SK-N-SH treated with all-trans-retinoic acid at 6 μM for 48 hours (cell line): ENCODE measurements at regions not wholly inside any gene's neighbourhood (a gene's known extent, or its start where the extent isn't known, plus 50 kb on each side); places are given as distances from the start of the nearest gene placed in this dataset.

Experiments used
- ARNTL ChIP-seq: fragments of 450-650 bp; formaldehyde crosslinking; IDR thresholded peaks from 2 replicates; pipeline ENCODE4 v1.5.0; 2020; ENCODE audit warnings: low read depth, mild to moderate bottlenecking, moderate library complexity, borderline replicate concordance
- BACH2 ChIP-seq: fragments of 250-450 bp; sonication (Bioruptor Pico); IDR thresholded peaks from 2 replicates; pipeline ENCODE4 v1.9.0; 2021; ENCODE audit warnings: mild to moderate bottlenecking, borderline replicate concordance
- CSRNP3 ChIP-seq: fragments of 250-450 bp; sonication (Bioruptor Pico); IDR thresholded peaks from 2 replicates; pipeline ENCODE4 v1.5.1; 2021; ENCODE audit warnings: mild to moderate bottlenecking, moderate library complexity
- GLIS3 ChIP-seq: fragments of 250-450 bp; sonication (Bioruptor Pico); IDR thresholded peaks from 2 replicates; pipeline ENCODE4 v1.5.0; 2020; ENCODE audit warnings: mild to moderate bottlenecking, moderate library complexity
- PPARA ChIP-seq: fragments of 250-450 bp; sonication (Bioruptor Pico); IDR thresholded peaks from 2 replicates; pipeline ENCODE4 v1.5.0; 2020; ENCODE audit warnings: mild to moderate bottlenecking, borderline replicate concordance
- SNAI2 ChIP-seq: fragments of 250-450 bp; sonication (Bioruptor Pico); IDR thresholded peaks from 2 replicates; pipeline ENCODE4 v1.5.0; 2020; ENCODE audit warnings: mild to moderate bottlenecking, moderate library complexity
- TCF4 ChIP-seq: fragments of 250-450 bp; sonication (Bioruptor Pico); IDR thresholded peaks from 2 replicates; pipeline ENCODE4 v1.8.0; 2021; ENCODE audit warnings: mild to moderate bottlenecking, moderate library complexity, borderline replicate concordance
- TOX ChIP-seq: fragments of 250-450 bp; sonication (Bioruptor Pico); IDR thresholded peaks from 2 replicates; pipeline ENCODE4 v1.8.0; 2021; ENCODE audit warnings: mild to moderate bottlenecking, moderate library complexity, borderline replicate concordance
- ZFP30 ChIP-seq: fragments of 450-650 bp; formaldehyde crosslinking; IDR thresholded peaks from 2 replicates; pipeline ENCODE4 v1.5.0; 2022; ENCODE audit warnings: mild to moderate bottlenecking, moderate library complexity
- ZNF565 ChIP-seq: fragments of 450-650 bp; formaldehyde crosslinking; conservative IDR thresholded peaks from 2 replicates; pipeline ENCODE4 v1.5.0; 2020; ENCODE audit warnings: low read depth, mild to moderate bottlenecking, moderate library complexity
- ZNF70 ChIP-seq: fragments of 450-650 bp; formaldehyde crosslinking; IDR thresholded peaks from 2 replicates; pipeline ENCODE4 v1.5.0; 2020; ENCODE audit warnings: mild to moderate bottlenecking, moderate library complexity
- ZNF8 ChIP-seq: fragments of 450-650 bp; formaldehyde crosslinking; IDR thresholded peaks from 2 replicates; pipeline ENCODE4 v1.5.0; 2020; ENCODE audit warnings: mild to moderate bottlenecking, moderate library complexity
- TF ChIP-seq, protein P1 (sequence below): fragments of 250-450 bp; sonication (Bioruptor Pico); IDR thresholded peaks from 2 replicates; pipeline ENCODE4 v1.5.1; 2020; ENCODE audit warnings: low read depth, mild to moderate bottlenecking, moderate library complexity

DNA sequence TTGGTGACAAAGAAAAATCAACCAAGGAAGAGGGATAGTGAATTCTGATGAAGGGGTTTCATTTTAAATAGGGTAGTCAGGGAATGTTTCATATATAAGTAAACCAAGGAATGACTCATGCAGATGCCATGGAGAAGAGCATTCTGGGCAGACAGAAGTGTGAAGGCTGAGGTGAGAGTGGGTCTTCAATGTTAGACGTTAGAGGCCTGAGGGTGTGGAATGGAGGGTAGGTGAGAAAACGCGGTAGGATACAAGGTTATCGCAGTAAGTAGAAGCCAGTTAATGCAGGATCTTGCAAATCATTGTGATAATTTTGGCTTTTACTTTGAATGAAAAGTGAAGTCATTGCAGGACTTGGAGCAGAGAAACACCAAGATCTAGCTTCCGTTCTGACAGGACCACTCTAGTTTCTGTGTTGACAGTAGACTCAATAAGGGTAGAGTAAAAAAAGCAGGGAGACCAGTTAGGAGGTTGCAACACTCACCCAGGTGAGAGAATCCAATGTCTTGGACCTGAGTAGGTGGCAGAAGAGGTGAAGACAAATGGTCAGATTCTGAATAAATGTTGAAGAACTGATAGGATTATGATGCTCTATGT, 225.2 kb upstream of the TMTC4 start:
- no peak for TF ChIP-seq ZNF70 (CRISPR knock-in tag)
- TF ChIP-seq ZNF8 (CRISPR knock-in tag) = no peak
- TF ChIP-seq TOX = no peak
- TF ChIP-seq PPARA (CRISPR knock-in tag) = no peak
- no peak for TF ChIP-seq CSRNP3 (CRISPR knock-in tag)
- no peak for TF ChIP-seq ARNTL (CRISPR knock-in tag)
- TF ChIP-seq ZNF565 = no peak
- TF ChIP-seq, protein P1, sequence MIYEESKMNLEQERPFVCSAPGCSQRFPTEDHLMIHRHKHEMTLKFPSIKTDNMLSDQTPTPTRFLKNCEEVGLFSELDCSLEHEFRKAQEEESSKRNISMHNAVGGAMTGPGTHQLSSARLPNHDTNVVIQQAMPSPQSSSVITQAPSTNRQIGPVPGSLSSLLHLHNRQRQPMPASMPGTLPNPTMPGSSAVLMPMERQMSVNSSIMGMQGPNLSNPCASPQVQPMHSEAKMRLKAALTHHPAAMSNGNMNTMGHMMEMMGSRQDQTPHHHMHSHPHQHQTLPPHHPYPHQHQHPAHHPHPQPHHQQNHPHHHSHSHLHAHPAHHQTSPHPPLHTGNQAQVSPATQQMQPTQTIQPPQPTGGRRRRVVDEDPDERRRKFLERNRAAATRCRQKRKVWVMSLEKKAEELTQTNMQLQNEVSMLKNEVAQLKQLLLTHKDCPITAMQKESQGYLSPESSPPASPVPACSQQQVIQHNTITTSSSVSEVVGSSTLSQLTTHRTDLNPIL = no peak
- no peak for TF ChIP-seq ZFP30 (CRISPR knock-in tag)
- no peak for TF ChIP-seq TCF4 (CRISPR knock-in tag)
- TF ChIP-seq SNAI2 = no peak
- TF ChIP-seq BACH2 (CRISPR knock-in tag) = no peak
- no peak for TF ChIP-seq GLIS3 (CRISPR knock-in tag)
